Uterus (tissue), 3 donors: ENCODE measurements at regions not wholly inside any gene's neighbourhood (a gene's known extent, or its start where the extent isn't known, plus 50 kb on each side); places are given as distances from the start of the nearest gene placed in this dataset.

Experiments used
- DNase-seq, 2 donors: peaks; one replicate each; pipeline ENCODE4 v3.0.0-alpha.2; 2019 to 2020
- H3K27ac ChIP-seq, 2 donors: fragments of 200-600 bp; sonication (generic); 1 replicate in 1 of 2; 2 replicates in 1 of 2; pipeline ENCODE4 v1.5.1; 2016 to 2018
- H3K27me3 ChIP-seq, 2 donors: fragments of 200-600 bp; sonication (generic); one replicate each; pipeline ENCODE4 v1.5.1; 2018 to 2019; ENCODE audit warnings: control low read depth in 1 of 2
- H3K36me3 ChIP-seq, 2 donors: fragments of 200-600 bp; sonication (generic); one replicate each; pipeline ENCODE4 v1.5.1; 2019; ENCODE audit warnings: control low read depth in 1 of 2
- H3K4me1 ChIP-seq, 2 donors: fragments of 200-600 bp; sonication (generic); one replicate each; pipeline ENCODE4 v1.5.1; 2018 to 2019; ENCODE audit warnings: control low read depth in 1 of 2
- H3K4me3 ChIP-seq, 2 donors: fragments of 200-600 bp; sonication (generic); 1 replicate in 1 of 2; 2 replicates in 1 of 2; pipeline ENCODE4 v1.5.1; 2018 to 2019; ENCODE audit warnings: mild to moderate bottlenecking in 1 of 2
- H3K9me3 ChIP-seq, 2 donors: fragments of 200-600 bp; sonication (generic); one replicate each; pipeline ENCODE4 v1.5.1; 2019; ENCODE audit warnings: control low read depth in 1 of 2
- POLR2A ChIP-seq, 2 donors: fragments of 450-650 bp; IDR thresholded peaks; one replicate each; pipeline ENCODE4 v1.6.1; 2016; ENCODE audit warnings: antibody characterized with exemption in 2 of 2, mild to moderate bottlenecking in 1 of 2, moderate library complexity in 1 of 2
- intact Hi-C: fragments of 100-400 bp; cut with DNase I; formaldehyde crosslinking; loops from one replicate; pipeline ENCODE4 v1.15.1; 2023; ENCODE audit warnings: low total_unique reads
- TF ChIP-seq, protein P1 (sequence below), 4 experiments: fragments of 200-600 bp in 2 of 4; fragments of 450-650 bp in 2 of 4; sonication (generic) in 2 of 4; IDR thresholded peaks; one replicate each; pipeline ENCODE4 v1.5.1; 2016 to 2019; ENCODE audit warnings: antibody characterized with exemption in 4 of 4, mild to moderate bottlenecking in 2 of 4, moderate library complexity in 1 of 4
- donor health status: DM: yes; HTN: yes; CAD: no.

DNA sequence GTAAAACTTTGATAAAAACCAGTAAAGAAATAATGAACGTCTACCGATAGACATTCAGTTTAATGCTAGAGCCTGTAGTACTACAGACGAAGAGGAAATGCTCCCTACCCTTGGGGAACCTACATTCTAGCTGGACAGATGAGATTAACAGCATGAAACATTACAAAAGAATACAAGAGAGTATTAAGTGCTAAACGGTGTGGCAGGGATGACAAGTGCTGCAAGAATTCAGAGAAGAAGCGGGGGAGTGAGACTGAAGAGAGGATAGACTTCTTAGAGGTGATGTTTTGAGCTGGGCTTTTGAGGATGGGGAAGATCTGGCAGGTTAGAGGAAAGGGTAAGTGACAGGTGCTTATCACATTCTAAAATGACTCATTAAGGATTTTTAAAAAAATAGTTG lies 52.6 kb upstream of the ESX1 start:
- no peaks in the 10 kb centered on the region for H3K4me1 ChIP-seq
- intact Hi-C loops, result no loop called here

DNA sequence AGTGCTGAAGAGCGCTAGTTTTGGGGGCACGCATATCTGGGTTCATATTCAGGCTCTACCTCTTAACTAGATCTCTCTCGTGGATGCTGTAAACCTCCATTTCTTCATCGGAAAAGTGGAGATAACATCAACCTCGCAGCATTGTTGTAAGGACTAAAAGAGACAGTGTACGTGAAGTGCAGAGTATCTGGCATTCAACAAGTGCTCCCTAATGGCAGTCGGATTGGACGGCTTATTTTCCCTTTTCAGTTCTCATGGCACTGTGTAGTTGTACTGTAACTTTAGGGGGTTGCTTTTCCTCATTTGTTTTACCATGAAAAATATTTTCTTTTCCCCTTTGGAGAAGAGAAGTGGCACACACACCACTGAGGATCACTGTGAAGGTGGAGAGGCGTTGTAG lies 51.4 kb upstream of the ESX1 start:
- Histone ChIP-seq H3K4me1 (no peaks in the 10 kb centered on the region), H3K27ac (no peak overlapping the region), H3K27me3 (no peaks in the 10 kb centered on the region), H3K9me3 (no peaks in the 10 kb centered on the region), H3K4me3 (no peak overlapping the region), H3K36me3 (no peaks in the 10 kb centered on the region)
- TF ChIP-seq POLR2A (IDR thresholded peaks at IDR 0.05), result no peak
- TF ChIP-seq, protein P1, sequence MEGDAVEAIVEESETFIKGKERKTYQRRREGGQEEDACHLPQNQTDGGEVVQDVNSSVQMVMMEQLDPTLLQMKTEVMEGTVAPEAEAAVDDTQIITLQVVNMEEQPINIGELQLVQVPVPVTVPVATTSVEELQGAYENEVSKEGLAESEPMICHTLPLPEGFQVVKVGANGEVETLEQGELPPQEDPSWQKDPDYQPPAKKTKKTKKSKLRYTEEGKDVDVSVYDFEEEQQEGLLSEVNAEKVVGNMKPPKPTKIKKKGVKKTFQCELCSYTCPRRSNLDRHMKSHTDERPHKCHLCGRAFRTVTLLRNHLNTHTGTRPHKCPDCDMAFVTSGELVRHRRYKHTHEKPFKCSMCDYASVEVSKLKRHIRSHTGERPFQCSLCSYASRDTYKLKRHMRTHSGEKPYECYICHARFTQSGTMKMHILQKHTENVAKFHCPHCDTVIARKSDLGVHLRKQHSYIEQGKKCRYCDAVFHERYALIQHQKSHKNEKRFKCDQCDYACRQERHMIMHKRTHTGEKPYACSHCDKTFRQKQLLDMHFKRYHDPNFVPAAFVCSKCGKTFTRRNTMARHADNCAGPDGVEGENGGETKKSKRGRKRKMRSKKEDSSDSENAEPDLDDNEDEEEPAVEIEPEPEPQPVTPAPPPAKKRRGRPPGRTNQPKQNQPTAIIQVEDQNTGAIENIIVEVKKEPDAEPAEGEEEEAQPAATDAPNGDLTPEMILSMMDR (IDR thresholded peaks at IDR 0.05), result no peak
- no peak for DNase-seq
- intact Hi-C loops, result no loop called here

More for the DNA sequence above, 52.6 kb upstream of the ESX1 start:
- TF ChIP-seq POLR2A (IDR thresholded peaks at IDR 0.05), result no peak
- TF ChIP-seq, protein P1 (IDR thresholded peaks at IDR 0.05), result no peak
- DNase-seq, result no peak
- Histone ChIP-seq H3K27ac (no peak overlapping the region), H3K4me3 (no peak overlapping the region), H3K36me3 (no peaks in the 10 kb centered on the region), H3K27me3 (no peaks in the 10 kb centered on the region), H3K9me3 (no peaks in the 10 kb centered on the region)
